Activated CD4-positive, alpha-beta T cell treated with anti-CD3 and anti-CD28 coated beads, Interleukin-10, Interleukin-2, amounts not matched to agents 100 ng/mL and 50 ng/mL, durations not matched to agents 16 hours and 8 hours (primary cell): ENCODE measurements at regions not wholly inside any gene's neighbourhood (a gene's known extent, or its start where the extent isn't known, plus 50 kb on each side); places are given as distances from the start of the nearest gene placed in this dataset.

Experiments
- DNase-seq: peaks from one replicate; pipeline ENCODE4 v3.0.0-alpha.2; 2020

DNA sequence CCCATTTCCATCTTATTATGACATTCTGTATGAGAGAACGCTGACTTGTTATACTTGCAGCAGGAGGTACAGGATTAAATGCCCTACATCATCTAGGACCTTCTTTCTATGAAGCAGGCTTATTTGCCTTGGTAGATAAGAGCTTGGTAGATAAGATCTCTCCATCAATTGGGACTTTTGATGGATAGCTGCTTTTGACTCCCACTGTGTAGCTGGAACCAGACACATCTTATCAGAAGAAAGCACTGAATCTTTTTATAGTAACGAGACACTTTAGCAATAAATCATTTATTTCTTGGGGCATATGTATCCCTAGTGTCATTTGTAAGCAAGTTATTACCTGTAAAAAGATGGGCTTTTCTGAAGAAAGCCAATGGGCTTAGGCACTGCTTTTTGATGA, 613.9 kb downstream of the TECRL start:
- DNase-seq = no peak

DNA sequence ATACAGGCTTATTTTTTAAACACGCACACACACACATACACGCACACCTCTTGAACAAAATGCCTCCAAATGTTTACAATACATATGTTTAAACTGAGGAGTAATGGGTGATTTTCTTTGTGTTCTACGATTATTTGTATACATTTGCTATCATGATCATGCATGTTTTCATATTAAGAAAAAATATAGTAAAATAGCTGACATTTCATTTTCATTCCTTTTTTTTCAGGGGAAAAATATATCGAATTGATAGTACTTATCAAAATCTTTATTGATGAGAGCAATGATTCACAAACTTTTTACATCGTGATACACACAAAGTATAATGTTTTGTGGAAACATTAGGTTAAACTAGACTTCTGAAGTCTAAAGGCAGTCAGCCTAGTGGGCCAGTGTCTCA, 618.9 kb downstream of the TECRL start:
- DNase-seq = no peak

DNA sequence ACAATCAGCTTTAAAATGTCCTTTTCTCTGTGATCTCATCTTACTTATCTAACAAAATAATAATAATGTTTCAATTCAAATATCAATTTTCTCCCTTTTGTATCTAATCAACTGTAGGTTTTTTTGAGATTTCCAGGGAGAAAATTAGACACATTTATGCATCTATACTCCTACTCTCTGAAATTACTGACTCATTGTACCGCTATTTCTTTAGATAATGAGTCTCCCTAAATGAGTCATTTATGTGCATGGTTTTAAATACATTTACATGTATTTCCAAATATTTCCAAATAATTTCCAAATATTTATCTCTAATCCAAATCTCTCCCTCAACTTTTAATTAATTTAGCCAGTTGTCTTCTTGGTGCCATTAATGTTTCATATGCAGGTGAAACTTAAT, 621.0 kb downstream of the TECRL start:
- DNase-seq = no peak

DNA sequence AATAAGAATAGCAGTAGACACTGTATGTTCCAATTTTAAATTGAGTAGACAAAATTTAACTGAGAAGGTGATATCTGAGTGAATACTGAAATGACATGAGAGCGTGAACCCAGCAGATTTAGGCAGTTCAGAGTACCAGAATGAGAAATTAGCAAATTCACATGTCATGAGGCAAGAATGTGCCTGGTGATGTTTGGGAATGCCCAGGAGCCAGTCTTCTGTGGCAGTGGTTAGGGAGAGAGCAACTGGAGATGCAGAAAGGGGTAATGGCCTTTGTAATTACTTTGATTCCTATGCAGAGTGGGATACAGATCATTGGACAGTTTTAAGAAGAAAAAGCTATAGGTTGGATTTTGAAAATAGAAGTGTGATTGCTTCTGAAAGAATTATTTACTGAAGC, 621.9 kb downstream of the TECRL start:
- no peak for DNase-seq

DNA sequence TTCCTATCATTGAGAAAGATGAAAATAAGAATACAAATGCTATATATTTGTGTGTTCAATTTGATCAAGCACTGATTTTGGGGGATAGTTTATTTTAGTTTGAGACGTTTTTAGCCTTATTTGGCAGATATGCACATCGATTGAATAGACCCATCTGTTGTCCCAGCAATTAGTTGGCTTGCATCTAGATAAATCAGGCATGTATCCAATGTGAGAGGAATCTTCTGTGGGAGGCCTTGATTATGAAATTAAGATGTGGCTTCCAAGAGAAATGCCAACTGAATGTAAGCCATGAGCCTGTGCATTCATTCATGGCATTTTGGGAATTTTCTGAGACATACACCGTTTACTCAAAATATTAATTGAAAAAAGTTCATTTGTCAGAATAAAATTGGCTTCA, 623.1 kb downstream of the TECRL start:
- DNase-seq = no peak

DNA sequence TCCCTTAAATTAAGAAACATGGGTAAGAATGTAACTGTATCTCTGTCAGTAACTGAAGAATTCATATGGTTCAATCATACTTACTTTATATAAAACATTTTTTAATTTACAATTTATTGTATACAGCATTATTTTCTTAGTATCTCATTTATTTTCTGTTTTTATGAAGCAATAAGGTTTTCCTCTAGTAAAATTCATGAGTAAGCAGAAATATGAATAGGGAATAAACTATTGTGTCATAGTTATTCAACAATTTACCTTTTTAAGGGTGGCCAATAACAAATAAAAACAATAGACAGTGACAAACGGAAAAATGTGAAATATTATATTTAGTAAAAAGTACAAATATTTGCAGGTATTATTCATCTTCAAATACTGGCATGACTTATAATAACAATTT, 624.4 kb downstream of the TECRL start:
- DNase-seq = no peak

DNA sequence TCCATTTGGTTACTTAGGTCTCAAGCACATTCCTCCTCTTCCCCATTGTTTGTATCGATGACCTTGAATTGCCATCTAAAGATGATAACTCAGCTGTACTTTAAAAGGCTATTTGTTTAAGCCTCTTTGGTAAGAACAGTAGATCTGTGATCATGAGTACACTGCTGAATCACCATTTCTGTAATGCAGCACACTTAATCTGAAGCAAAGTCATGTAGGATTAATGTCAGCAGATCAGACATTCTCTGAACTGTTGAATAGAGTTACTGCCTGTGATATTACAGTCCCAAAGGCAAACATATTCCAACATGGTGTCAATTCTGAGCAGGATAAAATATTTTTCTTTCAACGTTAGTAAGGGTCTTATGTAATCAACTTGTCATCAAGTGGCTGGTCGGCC, 631.6 kb downstream of the TECRL start:
- DNase-seq = no peak

DNA sequence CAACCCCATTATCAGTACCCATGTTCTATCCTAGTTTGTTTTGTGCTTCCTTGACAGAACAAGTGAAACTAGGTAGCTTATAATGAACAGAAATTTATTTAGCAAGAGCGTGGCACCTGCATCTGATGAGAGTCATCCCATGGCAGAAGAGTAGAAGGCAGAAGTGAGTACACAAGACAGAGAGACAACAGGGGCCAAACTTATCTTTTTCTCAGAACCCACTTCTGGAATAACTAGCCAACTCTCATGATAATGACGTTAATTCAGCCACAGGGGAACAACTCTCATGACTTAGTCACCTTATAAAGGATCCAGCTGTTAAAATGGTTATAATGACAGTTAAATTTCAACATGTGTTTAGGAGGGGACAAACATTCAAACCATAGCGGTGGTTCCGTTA, 644.9 kb downstream of the TECRL start:
- no peak for DNase-seq

DNA sequence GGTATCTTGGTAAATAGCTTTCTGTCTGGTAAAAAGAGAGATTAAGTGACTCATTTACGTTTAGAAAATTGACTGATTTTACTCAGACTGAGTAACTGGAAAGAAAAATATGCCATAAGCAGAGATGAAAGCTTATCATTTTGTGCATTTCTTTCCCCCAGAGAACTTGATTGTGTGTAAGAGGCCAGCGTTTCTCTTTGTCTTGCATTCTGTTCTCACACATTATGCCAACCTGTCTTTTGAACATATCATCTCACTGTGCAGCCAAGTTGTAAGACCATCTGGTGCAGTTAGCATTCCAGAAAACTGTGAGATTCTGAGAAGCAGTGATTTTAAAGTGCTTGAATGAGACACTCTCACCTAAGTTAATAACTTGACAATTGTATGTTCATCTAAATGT, 651.3 kb downstream of the TECRL start:
- DNase-seq = no peak

DNA sequence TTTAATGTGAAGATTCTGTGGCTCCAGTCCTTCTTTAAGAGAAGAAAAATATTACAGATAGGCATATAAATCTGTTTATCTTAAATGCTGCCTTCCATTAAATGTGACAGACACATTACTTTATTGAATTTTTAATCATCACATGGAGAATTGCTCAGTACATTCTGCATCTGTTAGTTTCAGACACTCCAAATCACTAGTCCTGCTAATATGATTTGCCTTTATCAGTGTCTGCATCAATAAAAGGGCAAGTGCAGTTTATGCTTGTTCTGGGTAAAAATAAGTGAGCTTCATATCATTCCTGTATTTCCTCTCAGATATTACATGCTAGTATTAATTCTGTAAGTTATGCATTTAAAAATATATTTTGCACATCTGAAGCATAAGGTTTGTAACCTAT, 666.4 kb downstream of the TECRL start:
- no peak for DNase-seq

DNA sequence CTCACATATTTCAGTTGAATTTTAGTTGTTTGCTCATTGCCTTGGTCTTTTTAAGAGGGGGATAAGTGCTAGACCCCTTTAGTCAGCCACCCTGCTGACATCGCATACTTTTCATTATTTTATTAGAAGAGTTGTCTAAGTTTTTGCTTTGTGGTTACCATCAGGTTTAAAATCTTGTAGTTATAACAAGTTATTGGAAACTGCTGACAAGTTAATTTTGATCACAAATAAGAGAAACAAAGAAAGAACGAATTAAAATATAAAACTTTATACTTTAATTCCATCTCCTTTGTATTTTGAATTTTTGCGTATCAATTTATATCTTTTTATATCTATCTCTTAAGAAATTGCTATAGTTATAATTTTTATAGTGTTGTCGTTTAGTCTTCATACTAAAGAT, 679.7 kb downstream of the TECRL start:
- DNase-seq = no peak

DNA sequence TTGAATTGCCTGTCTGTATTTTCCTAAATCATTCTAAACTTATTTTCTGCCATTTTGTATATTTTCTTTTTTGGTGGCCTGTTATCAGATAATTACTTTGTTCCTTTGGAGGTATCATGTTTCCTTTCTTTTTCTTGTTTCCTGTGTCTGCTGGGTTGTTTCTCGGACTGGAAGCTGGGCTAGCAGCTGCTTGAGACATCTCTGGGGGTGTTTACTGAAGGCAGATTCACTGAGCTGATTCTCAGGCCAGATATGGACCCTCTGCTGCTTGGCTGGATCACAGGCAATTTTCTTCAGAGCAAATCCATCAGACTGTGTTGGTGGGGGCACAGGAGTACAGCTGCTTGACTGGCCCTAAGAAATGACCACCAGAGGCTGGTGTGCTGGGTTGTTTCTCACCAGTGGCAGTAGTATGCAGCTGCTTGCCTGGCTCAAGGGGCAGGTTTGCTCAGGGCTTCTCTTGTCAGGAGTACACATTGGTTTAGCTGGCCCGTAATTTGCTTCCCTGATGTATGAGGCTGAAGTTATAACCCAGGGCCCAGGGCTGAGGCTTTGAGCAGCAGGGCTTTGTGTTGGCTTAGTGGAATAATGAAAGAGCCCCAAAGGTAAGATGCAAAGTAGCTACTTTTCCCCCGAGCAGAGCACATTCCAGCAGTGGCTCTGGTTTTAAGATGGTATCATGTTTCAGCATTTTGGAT, 680.6 kb downstream of the TECRL start:
- no peak for DNase-seq

DNA sequence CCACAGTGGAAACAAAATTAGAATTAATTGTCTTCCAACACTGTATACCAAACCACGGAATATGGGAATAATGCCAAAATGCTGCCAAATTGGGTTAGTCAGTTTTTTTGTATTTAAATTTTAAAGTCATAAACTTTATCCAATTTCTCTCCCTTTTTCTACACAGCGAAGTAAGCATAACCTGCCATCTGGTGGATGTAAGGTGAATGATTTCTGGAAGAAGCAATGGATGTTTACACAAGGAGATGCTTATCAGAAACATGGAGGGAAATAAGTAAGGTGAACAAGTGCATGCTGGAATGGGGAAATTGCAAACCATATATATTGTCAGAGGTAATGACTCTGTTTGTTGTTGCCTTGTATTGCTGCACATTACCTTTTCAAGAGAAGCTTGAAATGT, 691.9 kb downstream of the TECRL start:
- DNase-seq = no peak

DNA sequence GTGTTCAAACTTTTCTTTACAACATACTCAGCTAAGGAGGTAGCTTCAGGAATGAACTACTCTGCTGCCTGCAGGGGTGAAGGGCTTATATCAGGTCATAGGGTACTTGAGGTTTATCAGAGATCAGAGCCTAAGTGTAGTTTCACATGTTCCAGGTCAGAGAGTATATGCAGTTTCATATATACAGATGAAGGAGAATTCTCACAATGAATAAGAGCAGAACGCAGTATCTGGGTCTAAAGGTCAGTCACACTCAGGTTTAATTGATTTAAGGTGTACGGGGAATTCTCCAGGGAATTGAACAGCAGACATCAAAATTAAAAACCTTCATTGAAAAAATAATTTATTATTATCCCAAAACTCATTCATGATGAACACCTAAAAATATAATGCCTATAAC, 700.6 kb downstream of the TECRL start:
- DNase-seq = no peak

DNA sequence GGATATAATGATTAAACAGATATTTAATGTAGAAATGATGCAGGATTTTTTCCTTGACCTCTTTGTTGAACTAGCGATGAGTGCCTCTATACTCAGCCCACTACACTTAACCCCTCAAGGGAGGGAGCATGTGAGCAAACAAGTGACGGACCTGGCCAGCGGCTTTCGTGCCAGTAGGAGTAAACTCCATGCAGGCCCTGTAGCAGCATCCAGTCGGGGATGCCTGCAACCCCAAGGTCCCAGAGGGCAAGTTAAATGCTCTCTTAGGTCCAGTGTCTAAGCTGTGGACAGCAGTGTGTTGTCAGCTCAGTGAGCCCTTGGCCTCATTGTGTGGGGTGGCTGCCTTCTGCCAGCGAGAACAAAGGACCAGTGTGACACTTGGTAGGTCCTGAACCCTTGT, 708.7 kb downstream of the TECRL start:
- DNase-seq = no peak

DNA sequence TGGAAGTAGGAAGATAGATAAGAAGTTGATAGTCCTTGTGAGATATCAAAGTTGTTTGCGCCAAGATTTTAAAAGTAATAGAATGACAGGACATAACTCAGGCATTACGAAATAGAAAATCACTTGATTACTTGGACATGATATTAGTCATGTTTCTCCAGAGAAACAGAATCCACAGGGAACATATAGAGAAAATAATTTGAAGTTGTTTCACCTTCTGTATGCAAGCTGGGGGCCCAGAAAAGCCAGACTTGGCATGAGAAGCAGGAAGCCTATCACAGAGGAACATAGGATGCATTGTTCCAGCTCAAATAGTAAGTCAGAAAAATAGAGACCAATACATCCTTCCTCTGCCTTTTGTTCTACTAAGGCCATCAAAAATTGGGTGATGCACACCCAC, 715.9 kb downstream of the TECRL start:
- no peak for DNase-seq

DNA sequence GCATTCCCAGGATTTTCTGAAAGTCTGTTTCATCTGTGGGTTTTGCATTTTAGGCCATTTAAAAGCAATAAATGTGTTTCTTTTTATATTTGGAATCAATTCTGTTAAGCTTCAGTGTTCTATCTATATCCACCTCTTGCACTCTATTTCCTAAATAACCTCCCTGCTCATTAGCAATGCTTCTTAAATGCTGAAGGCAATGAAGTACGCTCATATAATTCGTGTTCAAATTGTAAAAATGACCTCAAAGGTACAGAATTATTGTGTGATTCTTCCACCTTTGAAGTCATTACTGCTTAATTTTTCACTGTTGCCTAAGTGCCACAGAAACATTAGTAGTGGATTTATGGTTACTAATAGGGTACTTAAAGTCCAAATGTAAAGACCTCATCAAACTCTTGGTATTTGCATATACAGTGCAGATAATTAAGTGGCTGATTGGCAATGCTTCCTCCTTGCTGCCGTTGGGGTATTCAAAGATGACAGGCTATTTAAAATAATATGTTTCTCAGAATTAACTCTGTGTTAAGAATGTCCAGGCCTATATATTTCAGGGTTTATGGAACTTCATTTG, 730.8 kb downstream of the TECRL start:
- DNase-seq = no peak

DNA sequence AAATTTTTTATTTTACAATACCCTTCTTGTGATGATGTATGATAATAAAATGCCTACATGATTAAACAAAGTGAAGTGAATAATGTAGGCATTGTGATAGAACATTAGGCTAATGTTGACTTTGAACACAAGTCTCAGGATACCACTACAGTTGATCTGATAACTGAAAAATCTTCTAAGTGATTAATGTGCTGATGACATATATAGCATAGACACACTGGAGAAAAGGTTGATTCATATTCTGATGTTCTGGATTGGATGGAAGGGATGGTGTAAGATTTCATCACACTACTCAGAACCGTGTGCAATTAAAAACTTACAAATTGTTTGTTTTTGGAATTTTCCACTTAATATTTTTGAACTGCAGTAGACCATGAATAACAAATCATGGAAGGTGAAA, 738.5 kb downstream of the TECRL start:
- no peak for DNase-seq

DNA sequence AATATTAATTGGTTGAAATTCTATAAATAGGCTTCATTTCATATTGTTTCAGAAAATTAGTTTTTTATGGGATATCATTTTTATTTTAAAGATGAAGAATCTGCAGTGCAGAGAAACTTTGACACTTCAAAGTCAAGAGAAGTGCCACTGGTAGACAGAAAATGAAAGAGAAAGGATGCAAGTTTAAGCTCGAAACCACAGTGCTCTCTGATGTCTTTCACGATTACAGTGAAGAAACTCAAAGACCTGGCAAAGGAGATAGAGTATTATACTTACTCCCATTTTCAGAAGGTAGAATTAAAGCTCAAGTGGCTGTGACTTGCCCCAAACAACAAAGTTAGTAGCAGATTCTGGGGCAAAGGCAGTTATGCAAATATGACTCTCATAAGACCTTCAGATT, 745.4 kb downstream of the TECRL start:
- no peak for DNase-seq

DNA sequence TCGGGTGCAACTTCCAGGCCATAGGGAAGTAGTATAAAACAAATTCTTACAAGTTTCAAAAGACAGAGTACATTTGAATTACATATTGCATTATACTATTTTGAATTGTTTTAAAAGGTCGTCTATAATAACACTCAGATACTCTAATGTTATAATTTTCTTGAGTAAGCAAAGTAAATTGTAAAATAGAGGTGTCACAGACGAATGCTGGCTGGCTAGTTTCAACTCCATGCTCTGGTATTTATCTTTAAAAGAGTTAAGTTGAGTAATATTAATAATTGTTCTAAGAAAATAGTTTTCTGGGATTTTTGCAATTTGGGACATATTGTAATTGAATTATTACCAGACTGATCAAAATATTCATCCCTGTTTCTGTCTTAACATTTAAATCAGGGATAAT, 764.9 kb downstream of the TECRL start:
- no peak for DNase-seq

DNA sequence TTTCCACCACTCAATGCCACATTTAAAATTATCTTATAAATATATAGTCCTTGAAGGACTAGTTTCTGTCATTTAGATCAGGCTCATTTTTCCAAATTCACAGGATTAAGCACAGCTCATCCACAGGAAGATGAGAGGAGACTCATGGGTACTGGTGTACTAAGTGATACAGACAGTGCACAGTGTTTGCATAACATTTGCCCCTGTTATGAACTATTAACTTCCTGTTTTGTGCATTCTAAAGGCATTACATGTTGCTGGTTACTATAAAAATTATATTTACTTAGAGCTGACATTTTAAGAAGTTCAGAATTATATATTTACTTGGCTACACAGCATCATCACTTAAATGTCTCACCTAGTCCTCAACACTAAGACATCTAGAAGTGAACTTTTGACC, 772.0 kb downstream of the TECRL start:
- no peak for DNase-seq

DNA sequence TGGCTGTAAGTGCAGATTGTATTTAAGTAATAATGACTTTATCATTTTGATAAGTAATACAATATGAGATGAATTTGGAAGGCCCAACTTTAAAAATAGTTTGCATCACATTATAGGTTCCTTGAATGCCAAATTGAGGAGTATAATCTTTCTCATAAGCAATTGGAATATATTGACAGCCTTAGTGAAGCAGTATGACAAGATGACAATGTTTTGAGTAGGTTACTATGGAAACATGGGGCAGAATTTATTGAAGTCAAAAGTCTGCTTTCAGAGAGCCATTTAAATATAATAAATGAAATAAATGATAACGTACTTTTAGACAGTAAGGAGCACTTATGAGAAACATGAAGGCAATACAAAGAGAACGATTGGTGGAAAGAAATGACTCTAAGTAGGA, 776.4 kb downstream of the TECRL start:
- no peak for DNase-seq

DNA sequence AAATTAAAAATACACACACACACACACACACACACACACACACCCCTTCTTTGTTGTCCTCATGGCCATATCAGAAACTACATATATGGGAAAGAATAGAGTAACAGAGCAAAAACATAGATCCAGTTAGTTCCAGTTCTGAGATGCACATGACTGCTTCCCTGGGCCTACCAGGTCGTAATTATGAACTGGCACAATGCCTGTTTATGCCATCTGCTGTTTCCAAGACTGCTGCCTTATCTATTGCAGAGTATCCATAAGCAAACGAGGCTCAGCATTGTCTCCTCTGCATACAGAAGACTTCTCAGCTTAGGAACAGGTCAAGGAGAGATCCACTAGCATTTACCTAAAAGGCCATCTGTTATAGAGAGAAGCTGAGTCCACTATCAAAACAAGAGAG, 789.0 kb downstream of the TECRL start:
- no peak for DNase-seq

DNA sequence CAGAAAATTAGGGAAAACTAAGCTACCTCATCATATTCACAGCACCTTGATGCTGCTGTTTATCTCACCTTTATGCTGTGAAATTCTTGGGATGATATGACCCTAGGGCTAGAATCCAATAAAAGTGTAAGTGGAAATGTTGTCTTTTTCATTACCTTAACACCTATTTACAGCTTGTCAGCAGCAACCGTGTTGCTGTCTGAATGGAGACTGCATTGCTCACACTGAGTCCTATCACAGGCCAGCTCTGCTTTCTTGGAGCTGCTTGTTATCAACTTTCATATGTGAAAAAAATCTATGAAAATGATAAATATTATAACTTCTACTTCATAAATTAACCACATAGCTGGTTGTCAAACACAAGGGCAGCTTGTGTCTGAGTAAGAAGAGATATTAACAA, 789.5 kb downstream of the TECRL start:
- no peak for DNase-seq
